ENCODE measurements at regions not wholly inside any gene's neighbourhood (a gene's known extent, or its start where the extent isn't known, plus 50 kb on each side); places are given as distances from the start of the nearest gene placed in this dataset.
A peak's percentile ranks its signal among the peaks of the same experiment; 100 is the strongest.
"Not testable (repeated sequence)": the region's sequence is repeated elsewhere in the genome, so short reads cannot be mapped to it uniquely, and the experiment has no call there.

DNA sequence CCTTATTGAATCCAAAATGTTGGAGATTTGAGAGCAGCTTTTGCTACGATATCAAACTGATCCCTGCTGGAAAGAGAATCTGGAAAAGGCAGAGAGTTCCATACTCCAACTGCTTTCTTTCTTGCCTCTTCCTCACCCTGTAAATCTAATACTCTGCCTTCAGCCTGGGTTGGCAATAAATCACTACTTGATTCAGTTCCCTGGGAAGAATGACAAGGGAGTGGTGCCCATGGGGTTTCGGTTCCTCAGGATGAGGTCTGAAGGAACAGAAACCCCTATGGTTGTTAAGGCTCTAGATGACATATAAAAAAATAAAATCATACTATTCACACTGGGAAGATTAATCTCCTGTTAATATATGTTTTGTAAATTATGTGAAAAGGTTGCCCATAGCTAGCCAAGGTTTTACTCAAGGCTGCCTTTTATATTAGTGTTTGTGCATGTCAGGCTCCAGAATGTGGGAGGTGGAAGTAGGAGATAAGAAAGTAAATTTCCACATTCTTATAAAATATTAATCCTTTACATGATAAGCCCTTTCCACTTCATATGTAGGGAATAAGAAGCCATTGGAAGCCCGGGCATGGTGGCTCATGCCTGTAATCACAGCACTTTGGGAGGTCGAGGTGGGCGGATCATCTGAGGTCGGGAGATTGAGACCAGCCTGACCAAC is 106.2 kb upstream of the CACNA2D1 start:
- peak; percentile 37 for DNase-seq

DNA sequence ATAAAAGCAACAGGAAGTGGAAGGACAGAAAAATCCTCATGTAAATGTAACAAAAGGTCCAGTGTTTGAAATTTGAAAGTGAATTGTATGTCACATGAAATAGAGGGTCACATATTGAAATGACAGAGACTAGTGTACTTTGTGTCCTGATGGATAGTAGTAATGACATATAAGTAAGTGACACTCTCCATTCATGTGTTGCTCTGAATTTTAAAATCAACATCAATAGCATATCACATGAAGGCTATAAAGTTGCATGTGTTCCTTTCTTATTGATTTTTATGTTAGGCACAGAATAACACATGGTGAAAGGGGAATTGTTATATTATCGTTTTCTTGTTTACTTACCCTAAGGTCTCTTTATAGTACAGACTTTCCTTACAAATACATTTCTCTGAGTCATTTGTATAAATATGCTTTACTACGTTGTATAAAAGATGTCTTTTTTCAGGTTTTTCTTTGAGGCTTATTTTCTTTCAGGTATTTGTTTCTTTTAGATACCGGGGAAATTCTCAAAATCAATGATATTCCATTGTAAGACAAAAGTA is 104.6 kb upstream of the CACNA2D1 start:
- no peak for DNase-seq

DNA sequence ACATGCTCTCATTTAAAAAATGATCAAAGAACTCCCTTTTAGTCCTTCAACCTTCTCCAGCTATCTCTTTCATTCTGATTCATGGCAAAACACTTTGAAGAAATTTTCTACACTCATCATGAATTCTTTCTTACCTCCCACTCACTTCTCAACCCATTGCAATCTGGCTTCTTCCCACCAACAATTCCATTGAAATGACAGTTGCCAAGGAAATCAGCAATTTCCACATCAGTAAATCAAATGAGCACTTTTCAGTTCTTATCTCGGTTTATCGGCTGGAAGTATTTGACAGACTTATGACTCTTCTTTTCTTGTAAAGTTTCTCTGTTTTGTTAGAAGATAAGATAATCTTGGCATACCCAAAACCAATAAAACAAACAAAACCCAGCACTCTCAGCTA is 99.1 kb upstream of the CACNA2D1 start:
- DNase-seq, result no peak

GRCh38 chr7:82539969-82540368 is 96.4 kb upstream of the CACNA2D1 start:
- no peak for DNase-seq

GRCh38 chr7:82534684-82535083 is 91.1 kb upstream of the CACNA2D1 start:
- no peak for DNase-seq

- no peak for DNase-seq
These were observed 86.8 kb upstream of the CACNA2D1 start for GRCh38 chr7:82530361-82530760.

GRCh38 chr7:82528577-82529310 is 85.2 kb upstream of the CACNA2D1 start:
- no peak for DNase-seq

GRCh38 chr7:82527851-82528250 is 84.3 kb upstream of the CACNA2D1 start:
- DNase-seq, result peak; percentile 38

- DNase-seq, result no peak
These were observed 78.4 kb upstream of the CACNA2D1 start for GRCh38 chr7:82521906-82522445.

DNA sequence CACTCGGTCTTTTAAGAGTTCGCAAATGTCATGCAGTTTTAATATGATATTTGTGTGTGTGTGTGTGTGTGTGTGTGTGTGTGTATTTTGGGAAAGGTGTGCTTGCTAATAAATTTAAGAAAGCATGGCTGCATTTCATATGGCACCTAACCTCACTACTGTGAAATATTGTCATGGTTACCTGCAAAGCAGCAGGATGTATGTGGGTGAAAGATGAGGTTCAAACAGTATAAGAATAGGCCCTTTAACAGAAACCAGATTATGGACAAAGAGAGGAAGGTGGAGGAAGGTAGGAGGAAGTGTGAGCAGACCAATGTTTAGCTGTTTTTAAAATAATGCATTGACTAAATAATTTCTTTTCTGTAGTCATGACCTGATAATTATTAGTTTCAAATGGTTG is 73.5 kb upstream of the CACNA2D1 start:
- no peak for DNase-seq

GRCh38 chr7:82511542-82511941 is 68.0 kb upstream of the CACNA2D1 start:
- DNase-seq, result no peak

- no peak for DNase-seq
These were observed 64.5 kb upstream of the CACNA2D1 start for GRCh38 chr7:82507976-82508677.

GRCh38 chr7:82507365-82507975 is 63.9 kb upstream of the CACNA2D1 start:
- DNase-seq, result no peak

DNA sequence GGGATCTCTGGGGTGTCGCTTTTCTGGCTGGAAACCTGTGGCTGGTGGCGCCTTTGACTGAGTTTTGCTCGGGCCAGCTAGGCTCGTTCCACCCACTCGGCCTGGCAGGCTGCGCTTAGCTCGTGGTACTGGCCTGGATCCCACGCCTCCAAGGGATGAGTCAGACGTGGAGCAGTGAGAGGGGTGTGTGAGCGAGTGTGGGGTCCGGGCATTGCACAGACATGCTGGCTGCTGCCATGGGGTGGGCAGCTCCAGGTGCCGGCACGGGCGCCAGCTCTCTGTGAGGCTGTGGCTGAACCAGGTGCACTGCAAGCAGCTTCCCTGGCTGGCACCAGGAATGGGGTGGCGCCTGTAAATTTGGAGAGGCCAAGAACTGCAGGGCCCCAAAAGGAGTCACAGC is 63.1 kb upstream of the CACNA2D1 start:
- no peak for DNase-seq

- no peak for DNase-seq
These were observed 62.6 kb upstream of the CACNA2D1 start for GRCh38 chr7:82506208-82506607.

DNA sequence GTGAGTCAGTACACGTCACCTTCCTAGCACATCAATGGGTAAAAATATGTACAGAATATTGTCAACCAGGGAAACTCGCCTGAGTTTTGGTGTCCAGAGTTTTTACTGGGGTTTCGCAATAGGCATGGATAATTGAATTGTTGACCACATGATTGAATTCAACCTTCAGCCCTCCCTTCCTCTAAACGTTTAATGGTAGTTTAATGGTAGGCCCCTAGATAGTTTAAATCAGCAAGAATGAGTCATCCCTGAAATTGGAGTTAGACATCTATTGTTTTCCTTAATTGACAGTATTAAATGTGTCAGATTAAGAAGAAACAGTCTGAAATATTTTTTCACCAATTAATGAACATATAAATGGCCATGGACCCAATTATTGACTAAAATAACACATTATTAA is 57.8 kb upstream of the CACNA2D1 start:
- no peak for DNase-seq

- not testable (repeated sequence) for DNase-seq
These were observed 56.0 kb upstream of the CACNA2D1 start for GRCh38 chr7:82499546-82499945.

GRCh38 chr7:82494420-82494819 is 50.8 kb upstream of the CACNA2D1 start:
- no peak for DNase-seq

All from suppressor macrophage treated with lipopolysaccharide for 4 hours (primary cell).